Astrocyte of the cerebellum (primary cell): ENCODE measurements at regions not wholly inside any gene's neighbourhood (a gene's known extent, or its start where the extent isn't known, plus 50 kb on each side); places are given as distances from the start of the nearest gene placed in this dataset.

Source experiments
- DNase-seq: peaks from one replicate; pipeline ENCODE4 v3.0.0-alpha.2; 2011; ENCODE audit warnings: low read depth
- H3K4me3 ChIP-seq: 2 replicates; pipeline ENCODE4 v1.5.1; 2011; ENCODE audit warnings: mild to moderate bottlenecking, low read depth, low read length, moderate library complexity
- CTCF ChIP-seq: IDR thresholded peaks from 2 replicates; pipeline ENCODE4 v1.5.1; 2012; ENCODE audit warnings: low read length, low read depth, moderate library complexity, mild to moderate bottlenecking; ENCODE audit errors: missing control alignments
- in situ Hi-C: cut with HindIII; loops from 2 replicates; pipeline ENCODE4 v1.10.0; 2017; ENCODE audit warnings: low sequenced_read_pairs

GRCh38 chr6:144353871-144354314 lies 68.8 kb downstream of the UTRN start:
- DNase-seq: no peak
- in situ Hi-C loops: no loop called here
- TF ChIP-seq CTCF: no peak
- no peak overlapping the region for H3K4me3 ChIP-seq

- no peak overlapping the region for H3K4me3 ChIP-seq
- DNase-seq: no peak
- no peak for TF ChIP-seq CTCF
- in situ Hi-C loops: no loop called here
Observed at GRCh38 chr6:144359783-144360182, 74.6 kb downstream of the UTRN start.

- no peak for TF ChIP-seq CTCF
- in situ Hi-C loops: no loop called here
- no peak for DNase-seq
- H3K4me3 ChIP-seq: no peak overlapping the region
Observed at GRCh38 chr6:144360401-144360800, 75.3 kb downstream of the UTRN start.

GRCh38 chr6:144361016-144361415 lies 75.9 kb downstream of the UTRN start:
- no peak for DNase-seq
- no peak overlapping the region for H3K4me3 ChIP-seq
- in situ Hi-C loops: no loop called here
- TF ChIP-seq CTCF: no peak

GRCh38 chr6:144362042-144363018 lies 77.2 kb downstream of the UTRN start:
- DNase-seq: no peak
- H3K4me3 ChIP-seq: no peak overlapping the region
- no peak for TF ChIP-seq CTCF
- in situ Hi-C loops: no loop called here

- H3K4me3 ChIP-seq: no peak overlapping the region
- in situ Hi-C loops: no loop called here
- DNase-seq: no peak
Observed at GRCh38 chr6:144364208-144364720, 79.1 kb downstream of the UTRN start.

More at GRCh38 chr6:144364208-144364720, 79.1 kb downstream of the UTRN start:
- no peak for TF ChIP-seq CTCF
